ENCODE measurements at regions not wholly inside any gene's neighbourhood (a gene's known extent, or its start where the extent isn't known, plus 50 kb on each side); places are given as distances from the start of the nearest gene placed in this dataset.

- TF ChIP-seq CTCF (conservative IDR thresholded peaks at IDR 0.05; ENCODE audit: low read length) (no peak), EZH2phosphoT487 (IDR thresholded peaks at IDR 0.05; ENCODE audit: borderline replicate concordance, low read depth, low read length) (no peak)
These were observed 67.5 kb upstream of the MDFIC start for GRCh38 chr7:114854369-114854768.

Measured in OCI-LY7 (cell line).